ENCODE measurements at regions not wholly inside any gene's neighbourhood (a gene's known extent, or its start where the extent isn't known, plus 50 kb on each side); places are given as distances from the start of the nearest gene placed in this dataset.
"Not testable (repeated sequence)": the region's sequence is repeated elsewhere in the genome, so short reads cannot be mapped to it uniquely, and the experiment has no call there.

DNA sequence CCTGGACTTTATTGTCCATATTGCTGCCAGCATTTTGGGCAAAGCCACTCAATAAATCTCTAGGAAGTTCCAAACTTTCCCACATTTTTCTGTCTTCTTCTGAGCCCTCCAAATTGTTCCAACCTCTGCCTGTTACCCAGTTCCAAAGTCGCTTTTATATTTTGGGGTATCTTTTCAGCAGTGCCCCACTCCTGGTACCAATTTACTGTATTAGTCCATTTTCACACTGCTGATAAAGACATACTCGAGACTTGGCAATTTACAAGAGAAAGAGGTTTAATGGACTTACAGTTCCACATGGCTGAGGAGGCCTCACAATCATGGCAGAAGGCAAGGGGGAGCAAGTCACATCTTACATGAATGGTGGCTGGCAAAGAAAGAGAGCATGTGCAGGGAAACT is 53.4 kb downstream of the AHSP start:
- not testable (repeated sequence) for H3F3A ChIP-seq (ENCODE audit: low read depth); H2AFZ ChIP-seq (replicated peaks); H3K79me2 ChIP-seq (ENCODE audit: low read depth); H3K4me1 ChIP-seq; H4K20me1 ChIP-seq (ENCODE audit: low read depth); H3K27me3 ChIP-seq; H3K27me3 Mint-ChIP-seq (ENCODE audit: insufficient read depth, low read depth); DNase-seq (ENCODE audit: low spot score); H3K36me3 ChIP-seq; H3K27ac Mint-ChIP-seq; H3K4me1 Mint-ChIP-seq; H3K9ac ChIP-seq; H3K36me3 Mint-ChIP-seq; H3K4me3 ChIP-seq; H3K4me2 ChIP-seq; H3K9me3 ChIP-seq (ENCODE audit: low read depth); H3K27ac ChIP-seq; H3K4me3 Mint-ChIP-seq
- peaks cover 26% of the 10 kb centered on the region for H3K9me3 Mint-ChIP-seq

- H3K9ac ChIP-seq; H3K4me1 Mint-ChIP-seq; H3K79me2 ChIP-seq (ENCODE audit: low read depth); H3K36me3 ChIP-seq; H3K27ac Mint-ChIP-seq; H3F3A ChIP-seq (ENCODE audit: low read depth); H3K27ac ChIP-seq; H3K36me3 Mint-ChIP-seq; H2AFZ ChIP-seq (replicated peaks); H3K4me2 ChIP-seq; H3K4me3 Mint-ChIP-seq; DNase-seq (ENCODE audit: low spot score); H3K27me3 ChIP-seq; H4K20me1 ChIP-seq (ENCODE audit: low read depth); H3K27me3 Mint-ChIP-seq (ENCODE audit: insufficient read depth, low read depth); H3K4me1 ChIP-seq; H3K4me3 ChIP-seq: not testable (repeated sequence)
- peaks cover 44% of the 10 kb centered on the region for H3K9me3 ChIP-seq (ENCODE audit: low read depth)
- peaks cover 41% of the 10 kb centered on the region for H3K9me3 Mint-ChIP-seq
Measured at GRCh38 chr16:31601737-31602384, 74.2 kb downstream of the AHSP start.

DNA sequence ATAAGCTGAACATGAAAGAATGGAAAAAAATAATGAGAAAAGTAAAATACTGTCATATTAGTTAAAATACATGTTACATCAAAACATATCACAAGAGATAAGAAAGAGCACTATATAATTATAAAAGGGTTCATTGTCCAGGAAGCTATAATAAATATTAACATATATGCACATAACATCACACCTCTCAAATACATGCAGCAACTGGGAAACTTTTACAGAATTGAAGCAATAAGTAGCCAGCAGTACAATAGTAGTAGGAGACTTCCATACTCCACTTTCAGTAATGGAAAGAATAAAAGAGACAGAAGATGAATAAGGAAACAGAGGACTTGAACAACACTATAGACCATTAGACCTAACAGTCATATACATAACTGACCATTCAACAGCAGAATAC is 90.4 kb downstream of the AHSP start:
- Histone ChIP-seq H3K4me1 (no peaks in the 10 kb centered on the region), H3K27me3 (no peaks in the 10 kb centered on the region), H4K20me1 (ENCODE audit: low read depth) (no peaks in the 10 kb centered on the region), H3K4me3 (no peak overlapping the region), H3K27ac (no peak overlapping the region), H3K9me3 (ENCODE audit: low read depth) (peaks cover 13% of the 10 kb centered on the region), H3K9ac (no peak overlapping the region), H3K79me2 (ENCODE audit: low read depth) (no peaks in the 10 kb centered on the region), H3K4me2 (no peak overlapping the region), H3K36me3 (no peaks in the 10 kb centered on the region), H2AFZ (replicated peaks) (no peak overlapping the region), H3F3A (ENCODE audit: low read depth) (no peaks in the 10 kb centered on the region)
- Mint-ChIP-seq H3K9me3 (peaks cover 11% of the 10 kb centered on the region), H3K4me1 (no peaks in the 10 kb centered on the region), H3K27me3 (ENCODE audit: insufficient read depth, low read depth) (no peaks in the 10 kb centered on the region), H3K36me3 (no peaks in the 10 kb centered on the region), H3K27ac (no peak overlapping the region), H3K4me3 (no peak overlapping the region)
- TF ChIP-seq EZH2phosphoT487 (IDR thresholded peaks at IDR 0.05) (no peak), EZH2 (IDR thresholded peaks at IDR 0.05) (no peak)
- TF ChIP-seq, protein P1, sequence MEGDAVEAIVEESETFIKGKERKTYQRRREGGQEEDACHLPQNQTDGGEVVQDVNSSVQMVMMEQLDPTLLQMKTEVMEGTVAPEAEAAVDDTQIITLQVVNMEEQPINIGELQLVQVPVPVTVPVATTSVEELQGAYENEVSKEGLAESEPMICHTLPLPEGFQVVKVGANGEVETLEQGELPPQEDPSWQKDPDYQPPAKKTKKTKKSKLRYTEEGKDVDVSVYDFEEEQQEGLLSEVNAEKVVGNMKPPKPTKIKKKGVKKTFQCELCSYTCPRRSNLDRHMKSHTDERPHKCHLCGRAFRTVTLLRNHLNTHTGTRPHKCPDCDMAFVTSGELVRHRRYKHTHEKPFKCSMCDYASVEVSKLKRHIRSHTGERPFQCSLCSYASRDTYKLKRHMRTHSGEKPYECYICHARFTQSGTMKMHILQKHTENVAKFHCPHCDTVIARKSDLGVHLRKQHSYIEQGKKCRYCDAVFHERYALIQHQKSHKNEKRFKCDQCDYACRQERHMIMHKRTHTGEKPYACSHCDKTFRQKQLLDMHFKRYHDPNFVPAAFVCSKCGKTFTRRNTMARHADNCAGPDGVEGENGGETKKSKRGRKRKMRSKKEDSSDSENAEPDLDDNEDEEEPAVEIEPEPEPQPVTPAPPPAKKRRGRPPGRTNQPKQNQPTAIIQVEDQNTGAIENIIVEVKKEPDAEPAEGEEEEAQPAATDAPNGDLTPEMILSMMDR (IDR thresholded peaks at IDR 0.05): no peak
- no peak for DNase-seq (ENCODE audit: low spot score)

GRCh38 chr16:31636433-31636832 is 108.7 kb downstream of the AHSP start:
- no peaks in the 10 kb centered on the region for H3K4me1 ChIP-seq
- no peak overlapping the region for H3K4me3 ChIP-seq
- H4K20me1 ChIP-seq (ENCODE audit: low read depth): no peaks in the 10 kb centered on the region
- H2AFZ ChIP-seq (replicated peaks): no peak overlapping the region
- no peaks in the 10 kb centered on the region for H3F3A ChIP-seq (ENCODE audit: low read depth)
- H3K27ac ChIP-seq: no peak overlapping the region
- Mint-ChIP-seq H3K4me3 (no peak overlapping the region), H3K27me3 (ENCODE audit: insufficient read depth, low read depth) (no peaks in the 10 kb centered on the region), H3K9me3 (peaks cover 13% of the 10 kb centered on the region), H3K4me1 (no peaks in the 10 kb centered on the region), H3K36me3 (no peaks in the 10 kb centered on the region), H3K27ac (no peak overlapping the region)
- no peaks in the 10 kb centered on the region for H3K36me3 ChIP-seq
- H3K4me2 ChIP-seq: no peak overlapping the region
- H3K27me3 ChIP-seq: no peaks in the 10 kb centered on the region
- H3K9me3 ChIP-seq (ENCODE audit: low read depth): peaks cover 6% of the 10 kb centered on the region
- no peak for DNase-seq (ENCODE audit: low spot score)
- no peaks in the 10 kb centered on the region for H3K79me2 ChIP-seq (ENCODE audit: low read depth)
- TF ChIP-seq EZH2 (IDR thresholded peaks at IDR 0.05) (no peak), EZH2phosphoT487 (IDR thresholded peaks at IDR 0.05) (no peak)
- TF ChIP-seq, protein P1 (IDR thresholded peaks at IDR 0.05): no peak
- no peak overlapping the region for H3K9ac ChIP-seq

Data from neural progenitor cell (in vitro differentiated cells).